Fibroblast of mammary gland (primary cell): ENCODE measurements at regions not wholly inside any gene's neighbourhood (a gene's known extent, or its start where the extent isn't known, plus 50 kb on each side); places are given as distances from the start of the nearest gene placed in this dataset.

Experiments used
- DNase-seq: peaks from one replicate; pipeline ENCODE4 v3.0.0-alpha.2; 2010; ENCODE audit warnings: low read depth
- H3K4me3 ChIP-seq: 2 replicates; pipeline ENCODE4 v1.5.1; 2011; ENCODE audit warnings: low read depth, mild to moderate bottlenecking, low read length, moderate library complexity; ENCODE audit not compliant: control insufficient read depth
- TF ChIP-seq, protein P1 (sequence below): conservative IDR thresholded peaks from 2 replicates; pipeline ENCODE4 v1.5.1; 2011; ENCODE audit warnings: low read depth, low read length, inconsistent platforms; ENCODE audit not compliant: control insufficient read depth, insufficient read depth

DNA sequence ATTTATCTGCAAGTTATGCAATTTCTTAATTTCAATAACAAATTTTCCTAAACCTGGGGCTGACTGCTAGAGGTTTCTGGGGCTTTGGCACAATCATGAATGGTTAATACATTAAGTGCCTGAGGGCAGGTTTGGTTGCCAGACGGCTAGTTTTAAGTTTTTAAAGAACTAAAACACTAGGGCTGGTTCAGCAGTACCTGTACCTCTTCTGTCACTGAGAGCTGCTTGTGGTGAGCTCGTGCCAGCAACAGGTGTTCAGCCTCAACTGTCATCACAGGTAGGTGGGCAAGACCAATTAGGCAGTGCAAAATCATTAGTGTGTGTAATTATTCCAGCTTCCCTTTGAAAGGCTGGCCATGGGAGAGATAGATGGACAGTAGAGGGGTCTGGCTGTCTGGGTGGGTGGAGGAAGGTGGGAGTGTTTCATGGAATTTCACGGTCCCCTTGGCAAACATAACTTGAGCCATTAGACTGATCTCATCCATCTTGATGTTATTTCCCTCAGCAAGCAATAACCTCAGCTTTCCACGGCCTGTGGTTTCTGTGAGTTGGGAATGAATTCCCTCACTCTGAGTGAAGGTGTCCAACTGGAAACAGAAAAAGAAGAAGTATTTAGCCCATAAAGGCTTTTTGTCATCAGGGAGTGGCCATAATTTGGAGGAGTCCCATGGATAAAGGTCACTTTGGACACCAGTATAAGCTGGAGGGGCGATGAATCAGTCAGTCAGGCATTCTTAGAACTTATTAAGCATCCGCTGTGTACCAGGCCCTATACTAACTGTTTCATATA is 114.8 kb downstream of the SNX19 start:
- peak; percentile 69 for DNase-seq
- TF ChIP-seq, protein P1, sequence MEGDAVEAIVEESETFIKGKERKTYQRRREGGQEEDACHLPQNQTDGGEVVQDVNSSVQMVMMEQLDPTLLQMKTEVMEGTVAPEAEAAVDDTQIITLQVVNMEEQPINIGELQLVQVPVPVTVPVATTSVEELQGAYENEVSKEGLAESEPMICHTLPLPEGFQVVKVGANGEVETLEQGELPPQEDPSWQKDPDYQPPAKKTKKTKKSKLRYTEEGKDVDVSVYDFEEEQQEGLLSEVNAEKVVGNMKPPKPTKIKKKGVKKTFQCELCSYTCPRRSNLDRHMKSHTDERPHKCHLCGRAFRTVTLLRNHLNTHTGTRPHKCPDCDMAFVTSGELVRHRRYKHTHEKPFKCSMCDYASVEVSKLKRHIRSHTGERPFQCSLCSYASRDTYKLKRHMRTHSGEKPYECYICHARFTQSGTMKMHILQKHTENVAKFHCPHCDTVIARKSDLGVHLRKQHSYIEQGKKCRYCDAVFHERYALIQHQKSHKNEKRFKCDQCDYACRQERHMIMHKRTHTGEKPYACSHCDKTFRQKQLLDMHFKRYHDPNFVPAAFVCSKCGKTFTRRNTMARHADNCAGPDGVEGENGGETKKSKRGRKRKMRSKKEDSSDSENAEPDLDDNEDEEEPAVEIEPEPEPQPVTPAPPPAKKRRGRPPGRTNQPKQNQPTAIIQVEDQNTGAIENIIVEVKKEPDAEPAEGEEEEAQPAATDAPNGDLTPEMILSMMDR = no peak
- no peak overlapping the region for H3K4me3 ChIP-seq

DNA sequence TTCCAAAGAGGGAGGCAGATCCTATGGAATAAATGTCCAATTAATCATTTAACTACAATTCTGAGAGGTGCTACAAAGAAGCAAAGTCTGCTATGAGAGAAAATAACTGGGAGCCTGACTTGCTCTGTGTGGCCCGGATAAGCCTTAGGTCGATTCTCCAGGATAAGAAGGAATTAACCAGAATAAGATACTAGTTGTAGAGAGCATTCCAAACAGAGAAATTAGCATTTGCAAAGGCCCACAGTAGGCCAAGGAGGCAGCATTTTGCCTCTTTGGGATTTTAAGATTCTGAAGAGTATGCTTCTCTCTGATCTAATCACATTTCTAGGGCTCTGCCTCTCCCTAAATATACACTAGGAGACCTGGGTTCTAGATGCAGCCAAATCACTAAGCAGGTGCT is 113.7 kb downstream of the SNX19 start:
- H3K4me3 ChIP-seq = no peak overlapping the region
- DNase-seq = no peak
- TF ChIP-seq, protein P1 = no peak

DNA sequence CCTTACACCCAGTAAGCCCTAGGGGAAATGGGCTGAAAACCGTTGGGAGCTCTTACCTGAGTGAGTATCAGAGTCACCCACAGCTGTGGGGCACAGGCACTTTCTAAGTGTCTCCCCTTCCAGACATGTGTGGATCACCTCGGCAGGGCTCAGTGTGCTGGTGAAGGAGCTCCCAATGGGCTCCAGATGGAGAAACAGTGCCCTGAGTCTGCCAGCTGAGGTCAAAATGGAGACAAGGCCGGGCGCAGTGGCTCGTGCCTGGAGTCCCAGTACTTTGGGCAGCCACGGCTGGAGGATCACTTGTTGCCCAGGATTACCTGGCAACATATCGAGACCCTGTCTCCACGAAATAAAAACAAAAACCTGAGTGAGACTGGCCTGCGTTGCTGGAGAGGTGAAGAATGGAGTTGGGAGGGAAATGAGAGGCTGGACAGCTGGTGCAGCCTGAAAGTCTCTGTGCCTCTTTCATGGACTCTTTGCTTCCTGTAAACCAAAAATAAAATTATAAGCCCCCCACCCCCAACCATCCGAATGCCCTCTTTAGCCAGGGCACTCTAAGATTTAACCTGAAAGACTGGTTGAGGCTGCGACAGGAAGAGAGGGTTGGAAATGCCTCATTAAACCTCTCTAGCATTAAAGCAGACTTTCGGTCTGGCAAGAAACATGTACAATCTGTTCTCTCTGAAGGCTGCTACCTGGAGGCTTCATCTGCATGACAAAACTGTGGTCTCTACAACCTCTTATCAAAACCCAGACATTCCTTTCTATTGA is 111.8 kb downstream of the SNX19 start:
- DNase-seq = no peak
- TF ChIP-seq, protein P1 = no peak

DNA sequence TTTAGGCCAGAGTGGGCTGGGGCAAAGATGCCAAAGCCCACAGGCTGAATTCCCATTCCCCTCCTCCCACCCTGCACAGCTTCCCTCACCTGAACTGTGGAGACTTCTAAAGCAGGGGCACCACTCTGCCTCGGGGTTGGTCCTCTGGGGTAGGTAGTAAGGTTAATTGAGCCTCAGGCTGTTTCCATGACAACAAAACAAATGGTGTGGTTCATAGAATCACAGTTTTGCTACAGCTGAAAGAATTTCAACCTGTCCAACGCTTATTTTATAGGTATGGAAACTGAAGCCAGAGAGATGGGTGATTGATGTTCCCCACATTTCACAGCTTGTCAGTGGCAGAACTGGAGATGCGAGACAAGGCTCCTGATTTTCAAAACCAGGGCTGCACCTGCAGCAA is 109.5 kb downstream of the SNX19 start:
- H3K4me3 ChIP-seq = no peak overlapping the region
- DNase-seq = no peak
- TF ChIP-seq, protein P1 = no peak

More for the DNA sequence above, 111.8 kb downstream of the SNX19 start:
- no peak overlapping the region for H3K4me3 ChIP-seq

DNA sequence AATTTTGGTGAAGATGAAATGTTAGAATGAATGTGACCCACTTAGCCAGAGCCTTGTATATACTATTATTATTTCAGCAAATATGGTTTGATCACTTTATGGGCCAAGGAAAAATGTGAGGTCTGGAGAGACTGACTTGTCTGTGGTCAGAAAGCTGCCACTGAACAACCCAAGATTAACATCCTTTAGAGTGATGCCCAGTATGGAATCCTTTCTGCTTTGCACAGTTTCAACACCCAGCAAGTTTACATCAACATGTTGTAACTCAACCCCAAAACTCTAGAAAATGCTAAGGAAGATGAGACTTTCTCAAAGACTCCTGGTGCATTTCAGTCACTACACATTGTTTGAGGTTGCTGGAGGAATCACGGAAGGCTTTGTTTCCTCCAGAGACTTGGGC is 107.7 kb downstream of the SNX19 start:
- no peak for DNase-seq
- TF ChIP-seq, protein P1 = no peak
- no peak overlapping the region for H3K4me3 ChIP-seq

DNA sequence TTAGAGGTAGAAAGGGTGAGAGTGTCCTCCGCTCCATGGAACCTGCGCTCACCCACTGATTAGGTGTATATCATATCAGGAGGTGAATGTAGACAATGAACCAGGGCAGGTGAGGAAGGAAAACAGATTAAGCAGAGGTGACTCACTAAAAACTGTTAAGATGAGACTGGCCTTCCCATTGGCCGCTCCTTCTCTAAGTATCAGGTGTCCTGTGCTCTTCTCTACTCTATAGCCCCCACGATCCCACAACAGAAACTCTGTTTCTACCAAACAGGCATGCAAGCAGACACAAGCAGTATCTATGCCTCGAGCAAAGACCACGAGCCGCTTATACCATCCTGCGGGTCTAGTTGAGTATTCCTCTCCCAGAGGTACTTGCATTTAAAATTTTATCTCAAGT is 103.1 kb downstream of the SNX19 start:
- no peak for DNase-seq
- H3K4me3 ChIP-seq = no peak overlapping the region
- TF ChIP-seq, protein P1 = no peak
